ENCODE measurements at regions not wholly inside any gene's neighbourhood (a gene's known extent, or its start where the extent isn't known, plus 50 kb on each side); places are given as distances from the start of the nearest gene placed in this dataset.

DNA sequence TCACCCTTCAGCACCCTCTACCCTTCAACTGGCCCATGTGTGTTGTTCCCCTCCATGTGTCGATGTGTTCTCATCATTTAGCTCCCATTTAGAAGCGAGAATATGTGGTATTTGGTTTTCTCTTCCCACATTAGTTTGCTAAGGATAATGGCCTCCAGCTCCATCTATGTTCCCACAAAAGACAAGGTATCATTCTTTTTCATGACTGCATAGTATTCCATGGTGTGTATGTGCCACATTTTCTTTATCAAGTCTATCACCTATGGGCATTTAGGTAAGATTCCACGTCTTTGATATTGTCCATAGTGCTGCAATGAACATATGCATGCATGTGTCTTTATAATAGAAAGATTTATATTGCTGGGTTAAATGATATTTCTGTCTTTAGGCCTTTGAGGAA lies 325.1 kb upstream of the ADAMTS16 start:
- Histone ChIP-seq H3F3A (replicated peaks; ENCODE audit: low read depth) (no peaks in the 10 kb centered on the region), H4K20me1 (replicated peaks; ENCODE audit: insufficient read depth) (no peaks in the 10 kb centered on the region), H3K4me3 (no peak overlapping the region), H2AFZ (no peak overlapping the region), H3K9me2 (ENCODE audit: insufficient read depth) (no peaks in the 10 kb centered on the region), H3K4me1 (ENCODE audit: insufficient read depth) (no peaks in the 10 kb centered on the region), H3K27me3 (ENCODE audit: insufficient read depth) (no peaks in the 10 kb centered on the region), H3K4me2 (no peak overlapping the region), H3K36me3 (ENCODE audit: insufficient read depth) (no peaks in the 10 kb centered on the region), H3K27ac (ENCODE audit: low read depth) (no peak overlapping the region), H3K79me2 (replicated peaks; ENCODE audit: insufficient read depth) (no peaks in the 10 kb centered on the region)
- Mint-ChIP-seq H3K9me3 (no peaks in the 10 kb centered on the region; the same call in 2 of the 3 replicates), H3K4me1 (no peaks in the 10 kb centered on the region), H3K36me3 (ENCODE audit: low read depth) (no peaks in the 10 kb centered on the region), H3K4me3 (no peak overlapping the region), H3K27me3 (ENCODE audit: insufficient read depth, low read depth, poor library complexity) (peaks cover 4% of the 10 kb centered on the region), H3K27ac (no peak overlapping the region)
- ATAC-seq (no peak), DNase-seq (ENCODE audit: low spot score) (no peak)
- TF ChIP-seq, protein P1, sequence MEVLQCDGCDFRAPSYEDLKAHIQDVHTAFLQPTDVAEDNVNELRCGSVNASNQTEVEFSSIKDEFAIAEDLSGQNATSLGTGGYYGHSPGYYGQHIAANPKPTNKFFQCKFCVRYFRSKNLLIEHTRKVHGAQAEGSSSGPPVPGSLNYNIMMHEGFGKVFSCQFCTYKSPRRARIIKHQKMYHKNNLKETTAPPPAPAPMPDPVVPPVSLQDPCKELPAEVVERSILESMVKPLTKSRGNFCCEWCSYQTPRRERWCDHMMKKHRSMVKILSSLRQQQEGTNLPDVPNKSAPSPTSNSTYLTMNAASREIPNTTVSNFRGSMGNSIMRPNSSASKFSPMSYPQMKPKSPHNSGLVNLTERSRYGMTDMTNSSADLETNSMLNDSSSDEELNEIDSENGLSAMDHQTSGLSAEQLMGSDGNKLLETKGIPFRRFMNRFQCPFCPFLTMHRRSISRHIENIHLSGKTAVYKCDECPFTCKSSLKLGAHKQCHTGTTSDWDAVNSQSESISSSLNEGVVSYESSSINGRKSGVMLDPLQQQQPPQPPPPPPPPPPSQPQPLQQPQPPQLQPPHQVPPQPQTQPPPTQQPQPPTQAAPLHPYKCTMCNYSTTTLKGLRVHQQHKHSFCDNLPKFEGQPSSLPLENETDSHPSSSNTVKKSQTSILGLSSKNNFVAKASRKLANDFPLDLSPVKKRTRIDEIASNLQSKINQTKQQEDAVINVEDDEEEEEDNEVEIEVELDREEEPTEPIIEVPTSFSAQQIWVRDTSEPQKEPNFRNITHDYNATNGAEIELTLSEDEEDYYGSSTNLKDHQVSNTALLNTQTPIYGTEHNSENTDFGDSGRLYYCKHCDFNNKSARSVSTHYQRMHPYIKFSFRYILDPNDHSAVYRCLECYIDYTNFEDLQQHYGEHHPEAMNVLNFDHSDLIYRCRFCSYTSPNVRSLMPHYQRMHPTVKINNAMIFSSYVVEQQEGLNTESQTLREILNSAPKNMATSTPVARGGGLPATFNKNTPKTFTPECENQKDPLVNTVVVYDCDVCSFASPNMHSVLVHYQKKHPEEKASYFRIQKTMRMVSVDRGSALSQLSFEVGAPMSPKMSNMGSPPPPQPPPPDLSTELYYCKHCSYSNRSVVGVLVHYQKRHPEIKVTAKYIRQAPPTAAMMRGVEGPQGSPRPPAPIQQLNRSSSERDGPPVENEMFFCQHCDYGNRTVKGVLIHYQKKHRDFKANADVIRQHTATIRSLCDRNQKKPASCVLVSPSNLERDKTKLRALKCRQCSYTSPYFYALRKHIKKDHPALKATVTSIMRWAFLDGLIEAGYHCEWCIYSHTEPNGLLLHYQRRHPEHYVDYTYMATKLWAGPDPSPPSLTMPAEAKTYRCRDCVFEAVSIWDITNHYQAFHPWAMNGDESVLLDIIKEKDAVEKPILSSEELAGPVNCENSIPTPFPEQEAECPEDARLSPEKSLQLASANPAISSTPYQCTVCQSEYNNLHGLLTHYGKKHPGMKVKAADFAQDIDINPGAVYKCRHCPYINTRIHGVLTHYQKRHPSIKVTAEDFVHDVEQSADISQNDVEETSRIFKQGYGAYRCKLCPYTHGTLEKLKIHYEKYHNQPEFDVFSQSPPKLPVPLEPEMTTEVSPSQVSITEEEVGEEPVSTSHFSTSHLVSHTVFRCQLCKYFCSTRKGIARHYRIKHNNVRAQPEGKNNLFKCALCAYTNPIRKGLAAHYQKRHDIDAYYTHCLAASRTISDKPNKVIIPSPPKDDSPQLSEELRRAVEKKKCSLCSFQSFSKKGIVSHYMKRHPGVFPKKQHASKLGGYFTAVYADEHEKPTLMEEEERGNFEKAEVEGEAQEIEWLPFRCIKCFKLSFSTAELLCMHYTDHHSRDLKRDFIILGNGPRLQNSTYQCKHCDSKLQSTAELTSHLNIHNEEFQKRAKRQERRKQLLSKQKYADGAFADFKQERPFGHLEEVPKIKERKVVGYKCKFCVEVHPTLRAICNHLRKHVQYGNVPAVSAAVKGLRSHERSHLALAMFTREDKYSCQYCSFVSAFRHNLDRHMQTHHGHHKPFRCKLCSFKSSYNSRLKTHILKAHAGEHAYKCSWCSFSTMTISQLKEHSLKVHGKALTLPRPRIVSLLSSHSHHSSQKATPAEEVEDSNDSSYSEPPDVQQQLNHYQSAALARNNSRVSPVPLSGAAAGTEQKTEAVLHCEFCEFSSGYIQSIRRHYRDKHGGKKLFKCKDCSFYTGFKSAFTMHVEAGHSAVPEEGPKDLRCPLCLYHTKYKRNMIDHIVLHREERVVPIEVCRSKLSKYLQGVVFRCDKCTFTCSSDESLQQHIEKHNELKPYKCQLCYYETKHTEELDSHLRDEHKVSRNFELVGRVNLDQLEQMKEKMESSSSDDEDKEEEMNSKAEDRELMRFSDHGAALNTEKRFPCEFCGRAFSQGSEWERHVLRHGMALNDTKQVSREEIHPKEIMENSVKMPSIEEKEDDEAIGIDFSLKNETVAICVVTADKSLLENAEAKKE (CRISPR knock-in tag; IDR thresholded peaks at IDR 0.05), result no peak
- TF ChIP-seq ZNF114 (CRISPR knock-in tag; IDR thresholded peaks at IDR 0.05) (no peak), EZH2 (IDR thresholded peaks at IDR 0.05; ENCODE audit: low read depth, unreplicated experiment) (no peak), JUNB (IDR thresholded peaks at IDR 0.05; ENCODE audit: unreplicated experiment) (no peak)
- TF ChIP-seq, protein P2, sequence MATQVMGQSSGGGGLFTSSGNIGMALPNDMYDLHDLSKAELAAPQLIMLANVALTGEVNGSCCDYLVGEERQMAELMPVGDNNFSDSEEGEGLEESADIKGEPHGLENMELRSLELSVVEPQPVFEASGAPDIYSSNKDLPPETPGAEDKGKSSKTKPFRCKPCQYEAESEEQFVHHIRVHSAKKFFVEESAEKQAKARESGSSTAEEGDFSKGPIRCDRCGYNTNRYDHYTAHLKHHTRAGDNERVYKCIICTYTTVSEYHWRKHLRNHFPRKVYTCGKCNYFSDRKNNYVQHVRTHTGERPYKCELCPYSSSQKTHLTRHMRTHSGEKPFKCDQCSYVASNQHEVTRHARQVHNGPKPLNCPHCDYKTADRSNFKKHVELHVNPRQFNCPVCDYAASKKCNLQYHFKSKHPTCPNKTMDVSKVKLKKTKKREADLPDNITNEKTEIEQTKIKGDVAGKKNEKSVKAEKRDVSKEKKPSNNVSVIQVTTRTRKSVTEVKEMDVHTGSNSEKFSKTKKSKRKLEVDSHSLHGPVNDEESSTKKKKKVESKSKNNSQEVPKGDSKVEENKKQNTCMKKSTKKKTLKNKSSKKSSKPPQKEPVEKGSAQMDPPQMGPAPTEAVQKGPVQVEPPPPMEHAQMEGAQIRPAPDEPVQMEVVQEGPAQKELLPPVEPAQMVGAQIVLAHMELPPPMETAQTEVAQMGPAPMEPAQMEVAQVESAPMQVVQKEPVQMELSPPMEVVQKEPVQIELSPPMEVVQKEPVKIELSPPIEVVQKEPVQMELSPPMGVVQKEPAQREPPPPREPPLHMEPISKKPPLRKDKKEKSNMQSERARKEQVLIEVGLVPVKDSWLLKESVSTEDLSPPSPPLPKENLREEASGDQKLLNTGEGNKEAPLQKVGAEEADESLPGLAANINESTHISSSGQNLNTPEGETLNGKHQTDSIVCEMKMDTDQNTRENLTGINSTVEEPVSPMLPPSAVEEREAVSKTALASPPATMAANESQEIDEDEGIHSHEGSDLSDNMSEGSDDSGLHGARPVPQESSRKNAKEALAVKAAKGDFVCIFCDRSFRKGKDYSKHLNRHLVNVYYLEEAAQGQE (IDR thresholded peaks at IDR 0.05; ENCODE audit: unreplicated experiment), result no peak
- TF ChIP-seq, protein P3, sequence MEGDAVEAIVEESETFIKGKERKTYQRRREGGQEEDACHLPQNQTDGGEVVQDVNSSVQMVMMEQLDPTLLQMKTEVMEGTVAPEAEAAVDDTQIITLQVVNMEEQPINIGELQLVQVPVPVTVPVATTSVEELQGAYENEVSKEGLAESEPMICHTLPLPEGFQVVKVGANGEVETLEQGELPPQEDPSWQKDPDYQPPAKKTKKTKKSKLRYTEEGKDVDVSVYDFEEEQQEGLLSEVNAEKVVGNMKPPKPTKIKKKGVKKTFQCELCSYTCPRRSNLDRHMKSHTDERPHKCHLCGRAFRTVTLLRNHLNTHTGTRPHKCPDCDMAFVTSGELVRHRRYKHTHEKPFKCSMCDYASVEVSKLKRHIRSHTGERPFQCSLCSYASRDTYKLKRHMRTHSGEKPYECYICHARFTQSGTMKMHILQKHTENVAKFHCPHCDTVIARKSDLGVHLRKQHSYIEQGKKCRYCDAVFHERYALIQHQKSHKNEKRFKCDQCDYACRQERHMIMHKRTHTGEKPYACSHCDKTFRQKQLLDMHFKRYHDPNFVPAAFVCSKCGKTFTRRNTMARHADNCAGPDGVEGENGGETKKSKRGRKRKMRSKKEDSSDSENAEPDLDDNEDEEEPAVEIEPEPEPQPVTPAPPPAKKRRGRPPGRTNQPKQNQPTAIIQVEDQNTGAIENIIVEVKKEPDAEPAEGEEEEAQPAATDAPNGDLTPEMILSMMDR (conservative IDR thresholded peaks at IDR 0.05; ENCODE audit: low read depth in 2 of 2), result no peak
- TF ChIP-seq, protein P4, sequence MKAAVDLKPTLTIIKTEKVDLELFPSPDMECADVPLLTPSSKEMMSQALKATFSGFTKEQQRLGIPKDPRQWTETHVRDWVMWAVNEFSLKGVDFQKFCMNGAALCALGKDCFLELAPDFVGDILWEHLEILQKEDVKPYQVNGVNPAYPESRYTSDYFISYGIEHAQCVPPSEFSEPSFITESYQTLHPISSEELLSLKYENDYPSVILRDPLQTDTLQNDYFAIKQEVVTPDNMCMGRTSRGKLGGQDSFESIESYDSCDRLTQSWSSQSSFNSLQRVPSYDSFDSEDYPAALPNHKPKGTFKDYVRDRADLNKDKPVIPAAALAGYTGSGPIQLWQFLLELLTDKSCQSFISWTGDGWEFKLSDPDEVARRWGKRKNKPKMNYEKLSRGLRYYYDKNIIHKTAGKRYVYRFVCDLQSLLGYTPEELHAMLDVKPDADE (IDR thresholded peaks at IDR 0.05), result no peak

Measured in GM23338 (cell line).